Muscle layer of duodenum (tissue), 2 donors: ENCODE measurements at regions not wholly inside any gene's neighbourhood (a gene's known extent, or its start where the extent isn't known, plus 50 kb on each side); places are given as distances from the start of the nearest gene placed in this dataset.
"Not testable (repeated sequence)": the region's sequence is repeated elsewhere in the genome, so short reads cannot be mapped to it uniquely, and the experiment has no call there.

Experiments used
- H3K27ac ChIP-seq: one replicate; pipeline ENCODE4 v1.7.0; 2013; ENCODE audit warnings: mild to moderate bottlenecking, low read length
- H3K27me3 ChIP-seq: one replicate; pipeline ENCODE4 v1.7.0; 2013; ENCODE audit warnings: low read depth, mild to moderate bottlenecking, control low read depth, low read length
- H3K36me3 ChIP-seq, 2 donors: one replicate each; pipeline ENCODE4 v1.7.0; 2013; ENCODE audit warnings: low read length in 2 of 2, control low read depth in 1 of 2, mild to moderate bottlenecking in 1 of 2; ENCODE audit not compliant: insufficient read depth in 2 of 2, control insufficient read depth in 1 of 2
- H3K4me1 ChIP-seq, 2 donors: one replicate each; pipeline ENCODE4 v1.7.0; 2013; ENCODE audit warnings: low read length in 2 of 2, mild to moderate bottlenecking in 2 of 2, control low read depth in 1 of 2, moderate library complexity in 1 of 2; ENCODE audit not compliant: insufficient read depth in 2 of 2, control insufficient read depth in 1 of 2
- H3K4me3 ChIP-seq, 2 donors: one replicate each; pipeline ENCODE4 v1.7.0; 2013; ENCODE audit warnings: low read length in 2 of 2, low read depth in 1 of 2, mild to moderate bottlenecking in 1 of 2
- H3K9me3 ChIP-seq, 2 donors: one replicate each; pipeline ENCODE4 v1.7.0; 2013; ENCODE audit warnings: low read length in 2 of 2, control low read depth in 1 of 2, mild to moderate bottlenecking in 1 of 2; ENCODE audit not compliant: control insufficient read depth in 1 of 2
- donor health status: healthy.

- Histone ChIP-seq H3K27ac (no peak overlapping the region), H3K36me3 (no peaks in the 10 kb centered on the region), H3K4me3 (no peak overlapping the region), H3K27me3 (no peaks in the 10 kb centered on the region), H3K9me3 (no peaks in the 10 kb centered on the region), H3K4me1 (no peaks in the 10 kb centered on the region)
Measured at GRCh38 chr1:177413982-177414596, 243.3 kb downstream of the BRINP2 start.

DNA sequence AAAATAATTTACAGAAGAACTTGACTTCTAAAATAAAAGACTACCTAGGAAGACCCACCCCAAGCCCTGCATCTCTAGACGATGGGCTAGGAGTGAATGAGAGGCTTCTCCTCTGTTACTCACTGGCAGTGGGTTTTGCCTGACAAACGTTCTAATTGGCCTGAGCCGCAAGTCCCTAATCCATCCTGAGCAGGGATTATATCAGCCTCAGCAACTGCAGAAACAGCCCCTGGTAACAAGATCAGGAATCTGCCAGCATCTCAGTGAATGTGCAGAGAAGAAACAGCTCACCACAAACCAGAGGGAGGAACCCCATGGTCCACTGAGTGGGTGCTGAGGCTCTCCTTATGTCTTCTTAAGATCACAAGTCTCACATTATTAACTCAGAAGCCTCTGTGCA lies 240.6 kb downstream of the BRINP2 start:
- Histone ChIP-seq H3K27me3 (no peaks in the 10 kb centered on the region), H3K27ac (no peak overlapping the region)

GRCh38 chr1:177410179-177410766 lies 239.5 kb downstream of the BRINP2 start:
- no peak overlapping the region for H3K27ac ChIP-seq
- H3K9me3 ChIP-seq, result peaks cover 0 to 3% of the 10 kb centered on the region in 2 donors
- H3K4me3 ChIP-seq, result no peak overlapping the region
- no peaks in the 10 kb centered on the region for H3K4me1 ChIP-seq
- H3K27me3 ChIP-seq, result no peaks in the 10 kb centered on the region
- H3K36me3 ChIP-seq, result no peaks in the 10 kb centered on the region

More for the DNA sequence above, 240.6 kb downstream of the BRINP2 start:
- Histone ChIP-seq H3K9me3 (peaks cover 0 to 3% of the 10 kb centered on the region in 2 donors), H3K4me3 (no peak overlapping the region), H3K4me1 (no peaks in the 10 kb centered on the region), H3K36me3 (no peaks in the 10 kb centered on the region)

- H3K4me3 ChIP-seq, H3K9me3 ChIP-seq, H3K27ac ChIP-seq, H3K27me3 ChIP-seq, H3K36me3 ChIP-seq, H3K4me1 ChIP-seq: not testable (repeated sequence)
Measured at GRCh38 chr1:177406323-177406722, 235.6 kb downstream of the BRINP2 start.

- no peak overlapping the region for H3K27ac ChIP-seq
- H3K36me3 ChIP-seq, result no peaks in the 10 kb centered on the region
- no peak overlapping the region for H3K4me3 ChIP-seq
- no peaks in the 10 kb centered on the region for H3K4me1 ChIP-seq
- no peaks in the 10 kb centered on the region for H3K27me3 ChIP-seq
- no peaks in the 10 kb centered on the region for H3K9me3 ChIP-seq
Measured at GRCh38 chr1:177392336-177392735, 221.6 kb downstream of the BRINP2 start.

GRCh38 chr1:177385760-177386698 lies 215.3 kb downstream of the BRINP2 start:
- H3K4me1 ChIP-seq, result no peaks in the 10 kb centered on the region
- no peak overlapping the region for H3K4me3 ChIP-seq

GRCh38 chr1:177384461-177384860 lies 213.7 kb downstream of the BRINP2 start:
- H3K4me1 ChIP-seq, result no peaks in the 10 kb centered on the region
- no peak overlapping the region for H3K27ac ChIP-seq
- no peaks in the 10 kb centered on the region for H3K36me3 ChIP-seq
- H3K9me3 ChIP-seq, result peaks cover 0 to 9% of the 10 kb centered on the region in 2 donors
- H3K4me3 ChIP-seq, result no peak overlapping the region
- H3K27me3 ChIP-seq, result no peaks in the 10 kb centered on the region

More at GRCh38 chr1:177385760-177386698, 215.3 kb downstream of the BRINP2 start:
- Histone ChIP-seq H3K27me3 (no peaks in the 10 kb centered on the region), H3K27ac (no peak overlapping the region), H3K9me3 (peaks cover 0 to 9% of the 10 kb centered on the region in 2 donors), H3K36me3 (no peaks in the 10 kb centered on the region)

GRCh38 chr1:177383715-177384114 lies 213.0 kb downstream of the BRINP2 start:
- no peak overlapping the region for H3K4me3 ChIP-seq
- H3K9me3 ChIP-seq, result peaks cover 0 to 9% of the 10 kb centered on the region in 2 donors
- no peaks in the 10 kb centered on the region for H3K36me3 ChIP-seq
- no peaks in the 10 kb centered on the region for H3K27me3 ChIP-seq
- no peak overlapping the region for H3K27ac ChIP-seq
- no peaks in the 10 kb centered on the region for H3K4me1 ChIP-seq

- Histone ChIP-seq H3K36me3 (no peaks in the 10 kb centered on the region), H3K27me3 (no peaks in the 10 kb centered on the region), H3K4me3 (no peak overlapping the region), H3K9me3 (peaks cover 0 to 7% of the 10 kb centered on the region in 2 donors), H3K4me1 (no peaks in the 10 kb centered on the region), H3K27ac (no peak overlapping the region)
Measured at GRCh38 chr1:177377866-177378265, 207.1 kb downstream of the BRINP2 start.

- Histone ChIP-seq H3K9me3 (no peaks in the 10 kb centered on the region), H3K27me3 (no peaks in the 10 kb centered on the region), H3K36me3 (no peaks in the 10 kb centered on the region), H3K27ac (no peak overlapping the region), H3K4me3 (no peak overlapping the region), H3K4me1 (no peaks in the 10 kb centered on the region)
Measured at GRCh38 chr1:177368255-177368654, 197.5 kb downstream of the BRINP2 start.

GRCh38 chr1:177366091-177366490 lies 195.3 kb downstream of the BRINP2 start:
- no peak overlapping the region for H3K27ac ChIP-seq
- no peaks in the 10 kb centered on the region for H3K27me3 ChIP-seq
- no peak overlapping the region for H3K4me3 ChIP-seq
- H3K36me3 ChIP-seq, result no peaks in the 10 kb centered on the region
- H3K4me1 ChIP-seq, result no peaks in the 10 kb centered on the region
- H3K9me3 ChIP-seq, result no peaks in the 10 kb centered on the region
